ENCODE measurements at regions not wholly inside any gene's neighbourhood (a gene's known extent, or its start where the extent isn't known, plus 50 kb on each side); places are given as distances from the start of the nearest gene placed in this dataset.
"Not testable (repeated sequence)": the region's sequence is repeated elsewhere in the genome, so short reads cannot be mapped to it uniquely, and the experiment has no call there.

DNA sequence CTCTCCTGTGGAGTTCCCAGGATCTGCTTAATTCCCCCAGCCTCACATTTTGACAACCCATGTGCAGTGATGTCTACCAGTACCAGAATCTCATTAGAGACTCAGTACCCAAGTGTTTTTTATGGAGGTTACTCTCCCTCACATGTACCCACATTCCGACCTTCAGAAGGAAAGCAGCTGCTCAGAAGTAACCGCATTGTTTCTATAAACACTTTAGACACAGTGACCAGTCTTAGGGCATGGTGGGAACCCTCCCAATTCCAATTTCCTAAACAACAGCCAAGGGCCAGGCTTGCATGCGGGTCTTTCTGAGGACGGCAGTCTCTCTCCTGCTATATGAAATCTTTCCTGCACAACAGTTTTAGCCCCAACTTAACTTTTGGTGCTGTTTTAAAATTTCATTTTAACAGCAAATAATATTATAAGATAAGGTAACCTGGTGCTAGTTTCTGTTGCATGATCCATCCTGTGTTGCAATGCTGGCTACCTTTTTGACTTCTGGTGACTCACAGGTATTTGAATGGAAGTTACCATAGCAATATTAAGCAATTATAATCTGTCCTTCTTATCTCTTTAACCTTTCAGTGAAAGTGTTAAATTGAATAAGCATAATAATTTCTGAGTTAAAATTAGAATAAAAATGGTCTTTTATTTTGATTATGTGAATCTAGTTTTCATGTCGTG, 98.3 kb upstream of the THOC3 start:
- H3K9me3 ChIP-seq (ENCODE audit: control insufficient read depth, insufficient read depth, low read length); H3K36me3 ChIP-seq (ENCODE audit: control insufficient read depth, insufficient read depth, low read length); H3K9ac ChIP-seq (ENCODE audit: low read depth, low read length); H3K27me3 ChIP-seq (ENCODE audit: control insufficient read depth, insufficient read depth, low read length); H3K4me1 ChIP-seq (ENCODE audit: control insufficient read depth, insufficient read depth, low read length); H3K4me3 ChIP-seq (ENCODE audit: low read depth, low read length): not testable (repeated sequence)

DNA sequence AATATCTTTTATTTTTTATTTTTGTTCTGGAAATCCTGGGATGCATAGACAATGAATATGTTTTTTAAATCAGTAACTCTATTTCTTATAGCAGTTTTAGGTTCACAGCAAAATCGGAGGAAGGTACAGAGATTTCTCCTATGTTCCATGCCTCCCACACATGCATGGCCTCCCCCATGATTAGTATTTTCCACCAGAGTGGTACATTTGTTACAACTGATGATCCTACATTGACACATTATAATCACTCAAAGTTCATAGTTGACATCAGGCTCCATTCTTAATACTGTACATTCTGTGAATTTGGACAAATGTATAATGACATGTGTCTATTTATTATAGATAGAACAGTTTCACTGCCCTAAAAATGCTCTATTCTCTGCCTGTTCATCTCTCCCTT, 99.0 kb upstream of the THOC3 start:
- not testable (repeated sequence) for H3K9me3 ChIP-seq (ENCODE audit: control insufficient read depth, insufficient read depth, low read length); H3K4me1 ChIP-seq (ENCODE audit: control insufficient read depth, insufficient read depth, low read length); H3K27me3 ChIP-seq (ENCODE audit: control insufficient read depth, insufficient read depth, low read length); H3K4me3 ChIP-seq (ENCODE audit: low read depth, low read length); H3K36me3 ChIP-seq (ENCODE audit: control insufficient read depth, insufficient read depth, low read length); H3K9ac ChIP-seq (ENCODE audit: low read depth, low read length)

DNA sequence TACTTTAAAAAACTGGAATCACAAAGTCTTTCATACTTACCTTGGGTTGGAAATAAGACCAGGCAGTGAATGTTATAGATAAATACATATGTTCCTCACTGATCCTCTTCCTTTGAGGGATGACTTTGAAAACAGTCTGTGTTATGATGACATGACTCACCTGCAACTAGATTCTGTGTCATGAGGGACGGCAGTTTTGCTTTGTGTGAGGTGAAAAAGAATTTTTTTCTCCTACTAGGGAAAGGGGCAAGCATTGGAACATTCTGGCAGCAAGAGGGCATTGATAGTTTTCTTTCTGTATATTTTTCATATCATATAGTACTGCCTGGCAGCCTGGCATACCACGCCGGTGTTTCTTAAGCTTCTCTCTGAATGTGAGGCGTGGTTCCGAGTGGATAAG, 99.8 kb upstream of the THOC3 start:
- H3K27me3 ChIP-seq (ENCODE audit: control insufficient read depth, insufficient read depth, low read length); H3K9ac ChIP-seq (ENCODE audit: low read depth, low read length); H3K4me1 ChIP-seq (ENCODE audit: control insufficient read depth, insufficient read depth, low read length); H3K36me3 ChIP-seq (ENCODE audit: control insufficient read depth, insufficient read depth, low read length); H3K9me3 ChIP-seq (ENCODE audit: control insufficient read depth, insufficient read depth, low read length); H3K4me3 ChIP-seq (ENCODE audit: low read depth, low read length): not testable (repeated sequence)

DNA sequence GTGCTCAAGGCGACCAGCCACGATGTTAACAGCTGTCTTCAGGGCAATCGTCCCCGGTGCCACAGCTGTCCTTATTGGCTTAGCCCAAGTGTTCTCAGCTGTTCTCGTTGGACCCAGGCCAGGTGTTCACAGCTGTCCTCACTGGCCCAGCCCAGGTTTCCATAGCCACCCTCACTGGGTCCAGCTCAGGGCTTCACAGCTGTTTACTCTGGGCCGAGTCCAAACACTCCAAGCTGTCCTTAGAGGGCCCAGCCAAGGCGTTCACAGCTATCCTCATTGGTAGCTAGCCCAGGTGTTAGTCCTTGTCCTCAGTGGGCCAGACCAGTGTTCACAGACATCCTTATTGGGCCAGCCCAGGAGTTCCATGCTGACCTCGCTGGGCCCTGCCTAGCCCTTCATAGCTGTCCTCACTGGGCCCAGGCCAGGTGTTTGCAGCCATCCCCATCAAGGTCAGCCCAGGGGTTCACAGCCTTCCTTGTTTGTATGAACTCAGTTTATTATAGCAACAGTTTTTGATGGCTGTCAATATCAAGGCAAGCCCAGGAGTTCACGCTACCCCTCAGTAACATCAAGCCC, 106.0 kb upstream of the THOC3 start:
- H3K4me3 ChIP-seq (ENCODE audit: low read depth, low read length); H3K9me3 ChIP-seq (ENCODE audit: control insufficient read depth, insufficient read depth, low read length); H3K36me3 ChIP-seq (ENCODE audit: control insufficient read depth, insufficient read depth, low read length); H3K9ac ChIP-seq (ENCODE audit: low read depth, low read length); H3K27me3 ChIP-seq (ENCODE audit: control insufficient read depth, insufficient read depth, low read length); H3K4me1 ChIP-seq (ENCODE audit: control insufficient read depth, insufficient read depth, low read length): not testable (repeated sequence)

DNA sequence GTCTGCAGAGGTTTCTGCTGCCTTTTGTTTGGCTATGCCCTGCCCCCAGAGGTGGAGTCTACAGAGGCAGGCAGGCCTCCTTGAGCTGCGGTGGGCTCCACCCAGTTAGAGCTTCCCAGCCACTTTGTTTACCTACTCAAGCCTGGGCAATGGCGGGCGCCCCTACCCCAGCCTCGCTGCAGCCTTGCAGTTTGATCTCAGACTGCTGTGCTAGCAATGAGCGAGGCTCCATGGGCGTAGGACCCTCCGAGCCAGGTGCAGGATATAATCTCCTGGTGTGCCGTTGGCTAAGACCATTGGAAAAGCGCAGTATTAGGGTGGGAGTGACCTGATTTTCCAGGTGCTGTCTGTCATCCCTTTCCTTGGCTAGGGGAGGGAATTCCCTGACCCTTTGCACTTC, 115.6 kb upstream of the THOC3 start:
- H3K4me3 ChIP-seq (ENCODE audit: low read depth, low read length); H3K9ac ChIP-seq (ENCODE audit: low read depth, low read length); H3K4me1 ChIP-seq (ENCODE audit: control insufficient read depth, insufficient read depth, low read length); H3K9me3 ChIP-seq (ENCODE audit: control insufficient read depth, insufficient read depth, low read length); H3K27me3 ChIP-seq (ENCODE audit: control insufficient read depth, insufficient read depth, low read length); H3K36me3 ChIP-seq (ENCODE audit: control insufficient read depth, insufficient read depth, low read length): not testable (repeated sequence)

DNA sequence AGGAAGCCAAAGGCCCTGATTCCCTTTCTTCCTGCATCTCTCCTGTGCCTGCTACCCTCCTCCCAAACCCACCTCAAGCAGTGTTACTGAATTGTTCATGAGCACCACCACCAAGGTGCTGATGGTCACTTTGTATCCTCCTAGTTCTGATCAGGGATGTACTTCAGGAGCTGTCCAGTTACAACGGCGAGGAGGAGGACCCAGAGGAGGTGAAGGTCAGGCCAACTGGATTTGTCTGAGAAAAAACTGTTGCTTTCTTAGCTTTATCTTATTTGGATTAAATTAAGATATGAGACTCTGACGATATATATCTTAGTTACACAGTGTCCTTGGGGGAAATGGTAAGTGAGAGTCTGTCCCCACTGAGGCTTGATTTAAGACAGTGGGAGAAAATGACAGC, 135.0 kb upstream of the THOC3 start:
- H3K27me3 ChIP-seq (ENCODE audit: control insufficient read depth, insufficient read depth, low read length); H3K36me3 ChIP-seq (ENCODE audit: control insufficient read depth, insufficient read depth, low read length); H3K4me1 ChIP-seq (ENCODE audit: control insufficient read depth, insufficient read depth, low read length): not testable (repeated sequence)

DNA sequence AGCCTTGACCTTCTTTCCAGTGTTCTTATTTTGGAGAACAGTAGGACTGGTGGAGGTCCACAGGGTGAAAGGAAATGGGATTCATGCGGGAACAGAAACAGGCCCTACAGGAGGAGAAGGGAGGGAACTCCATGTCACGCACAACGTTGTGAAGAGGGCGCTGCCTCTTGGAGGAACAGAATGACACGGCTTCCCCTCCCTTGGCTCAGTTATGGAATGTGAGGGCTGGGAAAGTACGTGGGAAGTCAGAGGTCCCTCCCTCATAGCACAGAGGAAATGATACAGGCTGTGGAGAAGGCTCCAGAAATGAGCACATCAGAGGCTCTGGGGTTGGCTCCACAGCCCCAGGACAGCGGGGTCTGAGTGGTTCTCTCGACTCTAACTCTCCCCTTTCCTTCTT, 125.3 kb upstream of the SIMC1 start:
- not testable (repeated sequence) for H3K27me3 ChIP-seq (ENCODE audit: control insufficient read depth, insufficient read depth, low read length); H3K9ac ChIP-seq (ENCODE audit: low read depth, low read length); H3K4me3 ChIP-seq (ENCODE audit: low read depth, low read length); H3K4me1 ChIP-seq (ENCODE audit: control insufficient read depth, insufficient read depth, low read length); H3K9me3 ChIP-seq (ENCODE audit: control insufficient read depth, insufficient read depth, low read length); H3K36me3 ChIP-seq (ENCODE audit: control insufficient read depth, insufficient read depth, low read length)

More for the DNA sequence above, 135.0 kb upstream of the THOC3 start:
- H3K9ac ChIP-seq (ENCODE audit: low read depth, low read length); H3K9me3 ChIP-seq (ENCODE audit: control insufficient read depth, insufficient read depth, low read length); H3K4me3 ChIP-seq (ENCODE audit: low read depth, low read length): not testable (repeated sequence)

DNA sequence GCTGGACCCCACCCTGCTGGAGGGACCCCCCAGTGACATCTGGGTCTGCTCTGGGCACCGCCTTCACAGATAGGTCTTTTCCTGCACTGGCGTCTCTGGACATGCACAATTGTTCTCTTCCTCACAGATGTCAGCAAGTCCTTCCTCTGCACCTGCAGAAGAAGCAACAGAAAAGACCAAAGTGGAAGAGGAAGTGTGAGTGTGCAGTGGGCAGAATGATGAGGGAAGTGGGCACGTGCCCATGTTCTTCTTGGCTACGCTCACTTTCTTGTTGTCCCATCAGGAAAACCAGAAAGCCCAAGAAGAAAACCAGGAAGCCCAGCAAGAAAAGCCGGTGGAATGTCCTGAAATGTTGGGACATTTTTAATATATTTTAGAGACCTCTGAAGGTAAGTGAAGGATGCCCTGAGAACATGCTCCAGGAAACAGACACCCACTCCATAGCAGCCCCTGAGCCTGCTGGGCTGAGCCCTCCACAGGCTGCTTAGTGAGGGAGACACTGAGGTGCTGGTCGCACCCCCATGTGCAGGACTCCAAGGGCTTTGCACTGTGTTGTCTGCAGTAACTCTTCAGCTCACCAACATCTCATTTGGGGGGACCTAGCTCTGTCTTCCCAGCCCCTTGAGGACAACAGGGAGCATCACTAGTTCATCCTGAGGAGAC, 124.4 kb upstream of the SIMC1 start:
- not testable (repeated sequence) for H3K9ac ChIP-seq (ENCODE audit: low read depth, low read length); H3K9me3 ChIP-seq (ENCODE audit: control insufficient read depth, insufficient read depth, low read length); H3K27me3 ChIP-seq (ENCODE audit: control insufficient read depth, insufficient read depth, low read length); H3K4me1 ChIP-seq (ENCODE audit: control insufficient read depth, insufficient read depth, low read length); H3K36me3 ChIP-seq (ENCODE audit: control insufficient read depth, insufficient read depth, low read length); H3K4me3 ChIP-seq (ENCODE audit: low read depth, low read length)

- H3K36me3 ChIP-seq (ENCODE audit: control insufficient read depth, insufficient read depth, low read length); H3K9ac ChIP-seq (ENCODE audit: low read depth, low read length); H3K9me3 ChIP-seq (ENCODE audit: control insufficient read depth, insufficient read depth, low read length); H3K27me3 ChIP-seq (ENCODE audit: control insufficient read depth, insufficient read depth, low read length); H3K4me1 ChIP-seq (ENCODE audit: control insufficient read depth, insufficient read depth, low read length); H3K4me3 ChIP-seq (ENCODE audit: low read depth, low read length): not testable (repeated sequence)
Measured at GRCh38 chr5:176114825-176115224, 123.4 kb upstream of the SIMC1 start.

DNA sequence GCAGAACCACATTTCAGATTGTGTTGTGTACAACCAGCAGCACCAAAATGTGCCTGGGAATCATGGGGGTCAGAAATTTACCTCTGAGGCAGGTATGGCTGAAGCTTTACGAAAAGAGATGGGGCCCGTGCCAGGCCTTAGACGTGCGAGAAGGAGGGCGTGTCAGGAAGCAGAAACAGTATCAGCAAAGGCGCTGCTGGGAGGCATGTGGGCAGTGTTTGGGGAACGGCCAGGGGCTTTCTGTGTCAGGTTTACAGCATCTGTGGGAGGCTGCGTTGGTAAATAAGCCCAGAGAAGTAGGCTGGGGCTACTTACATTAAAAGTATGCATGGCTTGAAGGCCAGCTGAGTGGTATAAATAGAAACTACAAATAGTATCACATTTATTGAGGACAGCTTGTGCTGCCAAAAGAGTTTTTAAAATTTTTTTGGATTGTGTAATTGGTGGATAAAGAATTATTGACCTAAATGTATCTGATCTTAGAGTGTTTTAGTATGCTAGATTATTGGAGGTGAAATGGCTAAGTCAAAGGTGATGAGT, 120.5 kb upstream of the SIMC1 start:
- H3K9ac ChIP-seq (ENCODE audit: low read depth, low read length); H3K9me3 ChIP-seq (ENCODE audit: control insufficient read depth, insufficient read depth, low read length); H3K36me3 ChIP-seq (ENCODE audit: control insufficient read depth, insufficient read depth, low read length); H3K27me3 ChIP-seq (ENCODE audit: control insufficient read depth, insufficient read depth, low read length); H3K4me1 ChIP-seq (ENCODE audit: control insufficient read depth, insufficient read depth, low read length); H3K4me3 ChIP-seq (ENCODE audit: low read depth, low read length): not testable (repeated sequence)

- not testable (repeated sequence) for H3K4me3 ChIP-seq (ENCODE audit: low read depth, low read length); H3K9ac ChIP-seq (ENCODE audit: low read depth, low read length); H3K9me3 ChIP-seq (ENCODE audit: control insufficient read depth, insufficient read depth, low read length); H3K27me3 ChIP-seq (ENCODE audit: control insufficient read depth, insufficient read depth, low read length); H3K36me3 ChIP-seq (ENCODE audit: control insufficient read depth, insufficient read depth, low read length); H3K4me1 ChIP-seq (ENCODE audit: control insufficient read depth, insufficient read depth, low read length)
Measured at GRCh38 chr5:176122361-176122760, 115.9 kb upstream of the SIMC1 start.

GRCh38 chr5:176124120-176124519, 114.1 kb upstream of the SIMC1 start:
- H3K9me3 ChIP-seq (ENCODE audit: control insufficient read depth, insufficient read depth, low read length); H3K4me1 ChIP-seq (ENCODE audit: control insufficient read depth, insufficient read depth, low read length); H3K27me3 ChIP-seq (ENCODE audit: control insufficient read depth, insufficient read depth, low read length); H3K4me3 ChIP-seq (ENCODE audit: low read depth, low read length); H3K9ac ChIP-seq (ENCODE audit: low read depth, low read length); H3K36me3 ChIP-seq (ENCODE audit: control insufficient read depth, insufficient read depth, low read length): not testable (repeated sequence)

All from iPS-15b (cell line).